Stomach (tissue), 4 donors: ENCODE measurements at regions not wholly inside any gene's neighbourhood (a gene's known extent, or its start where the extent isn't known, plus 50 kb on each side); places are given as distances from the start of the nearest gene placed in this dataset.

Source experiments
- CTCF ChIP-seq, 7 experiments: fragments of 450-650 bp in 4 of 7; fragments of 200-600 bp in 3 of 7; sonication (generic) in 3 of 7; IDR thresholded peaks; one replicate each; pipeline ENCODE4 v1.5.1; 2016 to 2019; ENCODE audit warnings: antibody characterized with exemption in 7 of 7, control low read depth in 2 of 7, mild to moderate bottlenecking in 1 of 7
- EP300 ChIP-seq: sonication (generic); formaldehyde crosslinking; IDR thresholded peaks from one replicate; pipeline ENCODE4 v1.6.1; 2017; ENCODE audit warnings: antibody characterized with exemption
- POLR2A ChIP-seq, 4 donors: fragments of 450-650 bp; IDR thresholded peaks; one replicate each; pipeline ENCODE4 v1.6.1; 2016; ENCODE audit warnings: antibody characterized with exemption in 4 of 4, control low read depth in 2 of 4, mild to moderate bottlenecking in 1 of 4, moderate library complexity in 1 of 4
- POLR2AphosphoS5 ChIP-seq, 3 donors: sonication (generic); formaldehyde crosslinking; IDR thresholded peaks; one replicate each; pipeline ENCODE4 v1.6.1; 2016; ENCODE audit warnings: antibody characterized with exemption in 3 of 3

GRCh38 chr5:3542769-3543168 lies 52.9 kb upstream of the IRX1 start:
- TF ChIP-seq CTCF (IDR thresholded peaks at IDR 0.05) = no peak
- no peak for TF ChIP-seq EP300
- no peak for TF ChIP-seq POLR2AphosphoS5 (IDR thresholded peaks at IDR 0.05)
- no peak for TF ChIP-seq POLR2A (IDR thresholded peaks at IDR 0.05)
